ENCODE measurements at regions not wholly inside any gene's neighbourhood (a gene's known extent, or its start where the extent isn't known, plus 50 kb on each side); places are given as distances from the start of the nearest gene placed in this dataset.
"Not testable (repeated sequence)": the region's sequence is repeated elsewhere in the genome, so short reads cannot be mapped to it uniquely, and the experiment has no call there.

- H3K9me3 ChIP-seq (ENCODE audit: control extremely low read depth in 1 of 3, control insufficient read depth in 2 of 3, insufficient read depth in 1 of 3, low read length in 2 of 3): no peaks in the 10 kb centered on the region
- H3K4me3 ChIP-seq (ENCODE audit: control extremely low read depth in 1 of 5, extremely low read depth in 1 of 5, insufficient read depth in 1 of 5, low read depth in 2 of 5, low read length in 4 of 5): no peak overlapping the region
- POLR2A ChIA-PET: no interaction called here
- no peak for TF ChIP-seq CTCF (IDR thresholded peaks at IDR 0.05)
- no peak for TF ChIP-seq EZH2 (IDR thresholded peaks at IDR 0.05; ENCODE audit: borderline replicate concordance, insufficient read depth, low read depth, low read length, poor library complexity, severe bottlenecking)
- DNase-seq: no peak
- H4K20me1 ChIP-seq (ENCODE audit: control insufficient read depth, insufficient read depth, low read length, poor library complexity, severe bottlenecking): no peaks in the 10 kb centered on the region
- Mint-ChIP-seq H3K27ac (no peak overlapping the region), H3K4me1 (no peaks in the 10 kb centered on the region), H3K27me3 (peaks cover 3% of the 10 kb centered on the region), H3K4me3 (no peak overlapping the region), H3K9me3 (ENCODE audit: insufficient read depth) (no peaks in the 10 kb centered on the region)
- H3K4me2 ChIP-seq (replicated peaks; ENCODE audit: low read depth, low read length, poor library complexity, severe bottlenecking): no peak overlapping the region
- 100% methylated on average over 1 of the region's 2 CpGs for WGBS (ENCODE audit: insufficient coverage)
- H3K9ac ChIP-seq (ENCODE audit: low read length): no peak overlapping the region
- intact Hi-C loops (cut with micrococcal nuclease): no loop called here
- no peak overlapping the region for H2AFZ ChIP-seq (ENCODE audit: insufficient read depth, low read depth, low read length, poor library complexity, severe bottlenecking)
- H3K79me2 ChIP-seq (ENCODE audit: control insufficient read depth, insufficient read depth, low read length): no peaks in the 10 kb centered on the region
- ATAC-seq (ENCODE audit: low read depth): no peak
- no peaks in the 10 kb centered on the region for H3K27me3 ChIP-seq (replicated peaks in 1 of 4; ENCODE audit: control extremely low read depth in 1 of 4, control insufficient read depth in 3 of 4, insufficient read depth in 4 of 4, low read length in 3 of 4)
- H3K27ac ChIP-seq (ENCODE audit: low read length in 2 of 2): no peak overlapping the region
- CTCF ChIA-PET: no interaction called here
- H3K36me3 ChIP-seq (replicated peaks in 1 of 2; ENCODE audit: control extremely low read depth in 1 of 2, control insufficient read depth in 1 of 2, extremely low read depth in 1 of 2, insufficient read depth in 2 of 2, low read length in 1 of 2): no peaks in the 10 kb centered on the region
- no peaks in the 10 kb centered on the region for H3K4me1 ChIP-seq (ENCODE audit: control insufficient read depth in 2 of 2, insufficient read depth in 2 of 2, low read length in 2 of 2)
Measured at GRCh38 chr18:8889489-8889888, 184.1 kb downstream of the MTCL1 start.

GRCh38 chr18:8890503-8890902, 185.1 kb downstream of the MTCL1 start:
- H3K27me3 Mint-ChIP-seq; H3K4me3 ChIP-seq (ENCODE audit: control extremely low read depth in 1 of 5, extremely low read depth in 1 of 5, insufficient read depth in 1 of 5, low read depth in 2 of 5, low read length in 4 of 5); H2AFZ ChIP-seq (ENCODE audit: insufficient read depth, low read depth, low read length, poor library complexity, severe bottlenecking); DNase-seq; H3K79me2 ChIP-seq (ENCODE audit: control insufficient read depth, insufficient read depth, low read length); H4K20me1 ChIP-seq (ENCODE audit: control insufficient read depth, insufficient read depth, low read length, poor library complexity, severe bottlenecking); H3K9me3 Mint-ChIP-seq (ENCODE audit: insufficient read depth); ATAC-seq (ENCODE audit: low read depth); H3K36me3 ChIP-seq (replicated peaks in 1 of 2; ENCODE audit: control extremely low read depth in 1 of 2, control insufficient read depth in 1 of 2, extremely low read depth in 1 of 2, insufficient read depth in 2 of 2, low read length in 1 of 2); intact Hi-C loops (cut with micrococcal nuclease); H3K4me3 Mint-ChIP-seq; CTCF ChIA-PET; POLR2A ChIA-PET; H3K4me2 ChIP-seq (replicated peaks; ENCODE audit: low read depth, low read length, poor library complexity, severe bottlenecking); H3K4me1 ChIP-seq (ENCODE audit: control insufficient read depth in 2 of 2, insufficient read depth in 2 of 2, low read length in 2 of 2); H3K27ac ChIP-seq (ENCODE audit: low read length in 2 of 2); H3K4me1 Mint-ChIP-seq; H3K27ac Mint-ChIP-seq; H3K9me3 ChIP-seq (ENCODE audit: control extremely low read depth in 1 of 3, control insufficient read depth in 2 of 3, insufficient read depth in 1 of 3, low read length in 2 of 3); H3K27me3 ChIP-seq (replicated peaks in 1 of 4; ENCODE audit: control extremely low read depth in 1 of 4, control insufficient read depth in 3 of 4, insufficient read depth in 4 of 4, low read length in 3 of 4); H3K9ac ChIP-seq (ENCODE audit: low read length): not testable (repeated sequence)
- WGBS (ENCODE audit: insufficient coverage): no CpG with 5 or more reads among the region's 3 CpGs
